K562 (cell line): ENCODE measurements at regions not wholly inside any gene's neighbourhood (a gene's known extent, or its start where the extent isn't known, plus 50 kb on each side); places are given as distances from the start of the nearest gene placed in this dataset.

Experiments used
- ATAC-seq: fragments of 200-7000 bp; cut with Tn5 transposase; 3 replicates; pipeline ENCODE4 v1.9.1; 2020; ENCODE audit warnings: moderate library complexity
- BruUV-seq: library from RNA; stranded (reverse); fragments of 400-500 nt; replicated peaks from 2 replicates; lab custom pipeline; 2021; lab: Mats Ljungman, UMichigan
- CTCF ChIA-PET: fragments of 300-600 bp; formaldehyde crosslinking; extraction: SDS; loops from one replicate; lab custom pipeline; 2021; ENCODE audit warnings: low intra/inter-chr PET ratio; lab: Yijun Ruan, JAX
- POLR2A ChIA-PET: fragments of 300-600, 350-650 bp; sonication (Branson Sonifier 250); formaldehyde crosslinking; extraction: SDS; loops from one replicate; lab custom pipeline; 2021; ENCODE audit warnings: antibody characterized with exemption, inconsistent platforms; lab: Yijun Ruan, JAX
- DNase-seq, 4 experiments: peaks; one replicate each; pipeline versions ENCODE4 v3.0.0 to v3.0.0-alpha.2; 2011 to 2018; ENCODE audit warnings: low spot score in 3 of 4, mixed read lengths in 3 of 4; ENCODE audit errors: extremely low read depth in 1 of 4
- FAIRE-seq: peaks from 2 replicates; lab custom pipeline; 2011; peaks lifted over from hg19 to GRCh38; lab: Jason Lieb, UNC
- H2AFZ ChIP-seq: 2 replicates; pipeline ENCODE4 v1.6.0; 2011; ENCODE audit warnings: low read depth, low read length, control low read depth, inconsistent platforms
- H3K27ac ChIP-seq: fragments of 200-600 bp; 3 replicates; pipeline ENCODE4 v1.8.0; 2011; ENCODE audit warnings: low read depth, mild to moderate bottlenecking, control low read depth, inconsistent platforms, low read length, moderate library complexity, mixed read lengths; ENCODE audit errors: extremely low read depth
- H3K27me3 ChIP-seq, 2 experiments: fragments of 300-600 bp in 1 of 2; 2 replicates in 1 of 2; 3 replicates in 1 of 2; pipeline versions ENCODE4 v1.6.0 to v1.8.0; 2011; ENCODE audit warnings: inconsistent platforms in 2 of 2, low read length in 2 of 2, mild to moderate bottlenecking in 1 of 2, mixed read lengths in 1 of 2, moderate library complexity in 1 of 2; ENCODE audit not compliant: control insufficient read depth in 2 of 2, insufficient read depth in 2 of 2
- H3K36me3 ChIP-seq: fragments of 300-600 bp; 3 replicates; pipeline ENCODE4 v1.8.0; 2011; ENCODE audit warnings: mild to moderate bottlenecking, low read length, inconsistent platforms; ENCODE audit not compliant: control insufficient read depth, insufficient read depth
- H3K4me1 ChIP-seq, 2 experiments: fragments of 200-600 bp in 1 of 2; replicated peaks in 1 of 2; 2 replicates in 1 of 2; 3 replicates in 1 of 2; pipeline versions ENCODE4 v1.5.1 to v1.8.0; 2011; ENCODE audit warnings: inconsistent platforms in 2 of 2, low read length in 2 of 2, mild to moderate bottlenecking in 1 of 2, mixed read lengths in 1 of 2, moderate library complexity in 1 of 2; ENCODE audit not compliant: control insufficient read depth in 2 of 2, insufficient read depth in 2 of 2
- H3K4me2 ChIP-seq: 2 replicates; pipeline ENCODE4 v1.6.1; 2011; ENCODE audit warnings: low read length, control low read depth, inconsistent platforms, mixed read lengths; ENCODE audit not compliant: insufficient read depth
- H3K4me3 ChIP-seq: fragments of 200-600 bp; sonication (generic), shearing (Covaris generic); 2 replicates; pipeline ENCODE4 v1.5.1; 2016; ENCODE audit warnings: control low read depth, inconsistent platforms
- H3K79me2 ChIP-seq: fragments of 200-600 bp; 3 replicates; pipeline ENCODE4 v1.8.0; 2011; ENCODE audit warnings: low read length, inconsistent platforms; ENCODE audit not compliant: control insufficient read depth, insufficient read depth
- H3K9ac ChIP-seq, 2 experiments: 2 replicates each; pipeline versions ENCODE4 v1.6.0 to v1.6.1; 2011; ENCODE audit warnings: low read depth in 2 of 2, low read length in 2 of 2, control low read depth in 1 of 2, inconsistent platforms in 1 of 2, mild to moderate bottlenecking in 1 of 2, mixed read lengths in 1 of 2; ENCODE audit not compliant: insufficient read depth in 1 of 2
- H3K9me1 ChIP-seq: one replicate; pipeline ENCODE4 v1.6.0; 2011; ENCODE audit warnings: inconsistent platforms, mild to moderate bottlenecking, low read length, moderate library complexity; ENCODE audit not compliant: control insufficient read depth, insufficient read depth
- H3K9me3 ChIP-seq: replicated peaks from 2 replicates; pipeline ENCODE4 v1.5.1; 2011; ENCODE audit warnings: low read depth, low read length, inconsistent platforms; ENCODE audit not compliant: control insufficient read depth, insufficient read depth
- H4K20me1 ChIP-seq: replicated peaks from 2 replicates; pipeline ENCODE4 v1.6.1; 2011; ENCODE audit warnings: low read length, inconsistent platforms, mixed read lengths; ENCODE audit not compliant: control insufficient read depth, insufficient read depth
- AFF4 ChIP-seq: sonication (generic); formaldehyde crosslinking; IDR thresholded peaks from 2 replicates; pipeline ENCODE4 v1.8.0; 2023; ENCODE audit warnings: mild to moderate bottlenecking, missing genetic modification reagents
- HMGN3 ChIP-seq: IDR thresholded peaks from 2 replicates; pipeline ENCODE4 v1.6.1; 2011; ENCODE audit warnings: borderline replicate concordance, low read depth, mild to moderate bottlenecking, mixed read lengths, low read length; ENCODE audit not compliant: insufficient read length; ENCODE audit errors: extremely low read depth
- PML ChIP-seq: IDR thresholded peaks from 2 replicates; pipeline ENCODE4 v1.6.1; 2012; ENCODE audit warnings: low read length, inconsistent platforms
- SMC3 ChIP-seq: conservative IDR thresholded peaks from 2 replicates; pipeline ENCODE4 v1.6.1; 2011; ENCODE audit warnings: low read depth, low read length, improper control_type of control experiment; ENCODE audit not compliant: insufficient read depth
- ZC3H8 ChIP-seq: fragments of 450-650 bp; IDR thresholded peaks from 2 replicates; pipeline ENCODE4 v1.6.1; 2017
- ZNF165 ChIP-seq: fragments of 250-450 bp; sonication (Bioruptor Pico); IDR thresholded peaks from 2 replicates; pipeline ENCODE4 v1.4.0; 2020; ENCODE audit warnings: borderline replicate concordance
- ZNF274 ChIP-seq: IDR thresholded peaks from 2 replicates; pipeline ENCODE4 v1.6.1; 2011; ENCODE audit warnings: low read depth, mild to moderate bottlenecking, low read length, moderate library complexity, borderline replicate concordance
- ZNF561 ChIP-seq: fragments of 450-650 bp; formaldehyde crosslinking; conservative IDR thresholded peaks from 2 replicates; pipeline ENCODE4 v1.4.0; 2020; ENCODE audit warnings: mild to moderate bottlenecking, moderate library complexity
- ZNF57 ChIP-seq: fragments of 450-650 bp; formaldehyde crosslinking; IDR thresholded peaks from 2 replicates; pipeline ENCODE4 v1.4.0; 2020; ENCODE audit warnings: mild to moderate bottlenecking, moderate library complexity
- ZZZ3 ChIP-seq: fragments of 450-650 bp; IDR thresholded peaks from 2 replicates; pipeline ENCODE4 v1.6.1; 2016; ENCODE audit warnings: antibody characterized with exemption, mild to moderate bottlenecking, moderate library complexity
- WGBS: fragments of 100-300 bp; shearing (Covaris generic); methylation state at CpG from one replicate; pipeline ENCODE4 v1.1.6; 2016; ENCODE audit warnings: low coverage, mixed read lengths; ENCODE audit not compliant: insufficient coverage; ENCODE audit errors: missing lambda C conversion rate; 5-methylcytosine and 5-hydroxymethylcytosine counted together
- in situ Hi-C: fragments of 300-500 bp; cut with MboI; formaldehyde crosslinking; loops from 4 replicates; pipeline ENCODE4 v1.15.0; 2018; ENCODE audit warnings: inconsistent platforms, mixed read lengths
- intact Hi-C: fragments of 100-400 bp; cut with micrococcal nuclease; formaldehyde crosslinking; loops from 2 replicates; pipeline ENCODE4 v1.14.2; 2022
- TF ChIP-seq, protein P1 (sequence below): fragments of 250-450 bp; sonication (Bioruptor Pico); IDR thresholded peaks from 2 replicates; pipeline ENCODE4 v1.4.0; 2020; ENCODE audit warnings: borderline replicate concordance

- ChIA-PET CTCF (no interaction called here), POLR2A (interaction anchor here (1.7 kb wide), 1 partner anchor 145 kb away, joined by 5 read pairs; no protein-coding TSS in a partner anchor)
- no peak for TF ChIP-seq AFF4 (CRISPR knock-in tag)
- no peak for TF ChIP-seq SMC3
- TF ChIP-seq HMGN3 = no peak
- TF ChIP-seq PML = no peak
- TF ChIP-seq ZC3H8 = no peak
- no peak for TF ChIP-seq ZZZ3
- TF ChIP-seq ZNF165 (CRISPR knock-in tag) = no peak
- TF ChIP-seq ZNF57 (CRISPR knock-in tag) = no peak
- no peak for TF ChIP-seq ZNF274
- TF ChIP-seq, protein P1, sequence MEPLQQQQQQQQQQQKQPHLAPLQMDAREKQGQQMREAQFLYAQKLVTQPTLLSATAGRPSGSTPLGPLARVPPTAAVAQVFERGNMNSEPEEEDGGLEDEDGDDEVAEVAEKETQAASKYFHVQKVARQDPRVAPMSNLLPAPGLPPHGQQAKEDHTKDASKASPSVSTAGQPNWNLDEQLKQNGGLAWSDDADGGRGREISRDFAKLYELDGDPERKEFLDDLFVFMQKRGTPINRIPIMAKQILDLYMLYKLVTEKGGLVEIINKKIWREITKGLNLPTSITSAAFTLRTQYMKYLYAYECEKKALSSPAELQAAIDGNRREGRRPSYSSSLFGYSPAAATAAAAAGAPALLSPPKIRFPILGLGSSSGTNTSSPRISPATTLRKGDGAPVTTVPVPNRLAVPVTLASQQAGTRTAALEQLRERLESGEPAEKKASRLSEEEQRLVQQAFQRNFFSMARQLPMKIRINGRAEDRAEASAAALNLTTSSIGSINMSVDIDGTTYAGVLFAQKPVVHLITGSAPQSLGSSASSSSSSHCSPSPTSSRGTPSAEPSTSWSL = no peak
- no peak for TF ChIP-seq ZNF561 (CRISPR knock-in tag)
- H3K4me1 ChIP-seq = peaks cover 3 to 30% of the 10 kb centered on the region in 2 experiments
- H3K9me3 ChIP-seq = no peaks in the 10 kb centered on the region
- no peak overlapping the region for H3K4me3 ChIP-seq
- intact Hi-C loops (loop anchor here (5.0 kb wide), 1 partner anchor 195 kb away; no protein-coding TSS in a partner anchor), in situ Hi-C loops (loop anchor here (5.0 kb wide), 1 partner anchor 130 kb away; no protein-coding TSS in a partner anchor)
- no peak overlapping the region for H3K4me2 ChIP-seq
- no TSS peak for BruUV-seq
- peak overlapping the region; percentile 15; the same call in 1 of the 2 replicates for H2AFZ ChIP-seq
- H4K20me1 ChIP-seq = no peaks in the 10 kb centered on the region
- no peaks in the 10 kb centered on the region for H3K79me2 ChIP-seq
- no peaks in the 10 kb centered on the region for H3K36me3 ChIP-seq
- 50% methylated on average over 2 of the region's 2 CpGs for WGBS
- DNase-seq (no peak), FAIRE-seq (no peak), ATAC-seq (no peak)
- H3K9me1 ChIP-seq = no peaks in the 10 kb centered on the region
- no peaks in the 10 kb centered on the region for H3K27me3 ChIP-seq
- H3K27ac ChIP-seq = no peak overlapping the region
- no peak overlapping the region for H3K9ac ChIP-seq
These were observed 81.5 kb upstream of the ATP11B start for GRCh38 chr3:182711853-182712252.
